Type B pancreatic cell (in vitro differentiated cells): ENCODE measurements at regions not wholly inside any gene's neighbourhood (a gene's known extent, or its start where the extent isn't known, plus 50 kb on each side); places are given as distances from the start of the nearest gene placed in this dataset.
"Not testable (repeated sequence)": the region's sequence is repeated elsewhere in the genome, so short reads cannot be mapped to it uniquely, and the experiment has no call there.

Experiments
- DNase-seq: peaks from one replicate; pipeline ENCODE4 v3.0.0; 2021; ENCODE audit warnings: mixed read lengths; ENCODE audit not compliant: unreplicated experiment; ENCODE audit errors: extremely low spot score
- H3K27ac Mint-ChIP-seq: 2 replicates; pipeline ENCODE4 v1.8.0; 2021; ENCODE audit warnings: mild to moderate bottlenecking, mixed read lengths
- H3K27me3 Mint-ChIP-seq: 2 replicates; pipeline ENCODE4 v1.8.0; 2021; ENCODE audit warnings: mixed read lengths
- H3K36me3 Mint-ChIP-seq: 2 replicates; pipeline ENCODE4 v1.8.0; 2021; ENCODE audit warnings: mixed read lengths
- H3K4me1 Mint-ChIP-seq: one replicate; pipeline ENCODE4 v1.8.0; 2021; ENCODE audit warnings: mixed read lengths; ENCODE audit not compliant: unreplicated experiment
- H3K4me3 Mint-ChIP-seq: 2 replicates; pipeline ENCODE4 v1.8.0; 2021; ENCODE audit warnings: mild to moderate bottlenecking, mixed read lengths
- H3K9me3 Mint-ChIP-seq: 2 replicates; pipeline ENCODE4 v1.8.0; 2021; ENCODE audit warnings: mixed read lengths
- CTCF ChIP-seq: fragments of 200-600 bp; sonication (generic); conservative IDR thresholded peaks from 2 replicates; pipeline ENCODE4 v1.5.0; 2021; ENCODE audit warnings: antibody characterized with exemption, mild to moderate bottlenecking

- no peak overlapping the region for H3K4me3 Mint-ChIP-seq
- H3K9me3 Mint-ChIP-seq = no peaks in the 10 kb centered on the region
- H3K4me1 Mint-ChIP-seq = no peaks in the 10 kb centered on the region
- H3K27me3 Mint-ChIP-seq = no peaks in the 10 kb centered on the region
- DNase-seq = no peak
- no peaks in the 10 kb centered on the region for H3K36me3 Mint-ChIP-seq
- TF ChIP-seq CTCF = no peak
- no peak overlapping the region for H3K27ac Mint-ChIP-seq
Measured at GRCh38 chr1:83043244-83043643, 955.7 kb downstream of the TTLL7 start.

- H3K9me3 Mint-ChIP-seq, H3K36me3 Mint-ChIP-seq, DNase-seq, H3K4me1 Mint-ChIP-seq, H3K4me3 Mint-ChIP-seq, H3K27ac Mint-ChIP-seq, H3K27me3 Mint-ChIP-seq: not testable (repeated sequence)
Measured at GRCh38 chr1:83039091-83039490, 959.8 kb downstream of the TTLL7 start.

GRCh38 chr1:83034851-83035250 is 964.1 kb downstream of the TTLL7 start:
- DNase-seq = no peak
- Mint-ChIP-seq H3K36me3 (peaks cover 5% of the 10 kb centered on the region), H3K27me3 (no peaks in the 10 kb centered on the region), H3K9me3 (peaks cover 6% of the 10 kb centered on the region), H3K4me3 (no peak overlapping the region), H3K27ac (no peak overlapping the region), H3K4me1 (no peaks in the 10 kb centered on the region)
- no peak for TF ChIP-seq CTCF

- Mint-ChIP-seq H3K9me3 (peaks cover 6% of the 10 kb centered on the region), H3K4me1 (no peaks in the 10 kb centered on the region), H3K27ac (no peak overlapping the region), H3K27me3 (no peaks in the 10 kb centered on the region), H3K4me3 (no peak overlapping the region), H3K36me3 (peaks cover 5% of the 10 kb centered on the region)
- DNase-seq = no peak
- no peak for TF ChIP-seq CTCF
Measured at GRCh38 chr1:83033682-83034081, 965.2 kb downstream of the TTLL7 start.

- no peak overlapping the region for H3K27ac Mint-ChIP-seq
- peaks cover 8% of the 10 kb centered on the region for H3K36me3 Mint-ChIP-seq
- no peak overlapping the region for H3K4me3 Mint-ChIP-seq
- peaks cover 8% of the 10 kb centered on the region for H3K4me1 Mint-ChIP-seq
- no peaks in the 10 kb centered on the region for H3K27me3 Mint-ChIP-seq
- no peak for TF ChIP-seq CTCF
- DNase-seq = no peak
- peaks cover 10% of the 10 kb centered on the region for H3K9me3 Mint-ChIP-seq
Measured at GRCh38 chr1:83029916-83030315, 969.0 kb downstream of the TTLL7 start.

- peaks cover 8% of the 10 kb centered on the region for H3K4me1 Mint-ChIP-seq
- peaks cover 8% of the 10 kb centered on the region for H3K36me3 Mint-ChIP-seq
- no peak for DNase-seq
- no peaks in the 10 kb centered on the region for H3K27me3 Mint-ChIP-seq
- no peak overlapping the region for H3K4me3 Mint-ChIP-seq
- no peak overlapping the region for H3K27ac Mint-ChIP-seq
- peaks cover 10% of the 10 kb centered on the region for H3K9me3 Mint-ChIP-seq
- no peak for TF ChIP-seq CTCF
Measured at GRCh38 chr1:83029050-83029449, 969.9 kb downstream of the TTLL7 start.
